ENCODE measurements at regions not wholly inside any gene's neighbourhood (a gene's known extent, or its start where the extent isn't known, plus 50 kb on each side); places are given as distances from the start of the nearest gene placed in this dataset.

DNA sequence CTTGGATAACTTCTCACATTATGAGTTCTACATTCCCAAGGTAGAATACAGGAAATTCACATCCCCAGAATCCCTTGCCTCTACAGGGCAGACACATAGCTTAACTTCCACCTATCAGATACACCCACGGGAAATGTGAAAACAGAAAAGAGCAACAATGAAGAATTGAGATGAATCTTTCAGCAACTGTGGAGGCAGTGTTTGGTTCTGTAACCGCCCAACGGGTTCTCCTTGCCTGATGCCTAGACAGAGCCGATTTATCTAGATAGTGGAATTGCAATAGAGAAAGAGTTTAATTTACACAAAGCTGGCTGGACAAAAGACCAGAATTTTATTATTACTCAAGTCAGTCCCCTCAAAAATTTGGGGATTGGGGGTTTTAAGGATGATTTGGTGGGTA lies 138.8 kb downstream of the MTPAP start:
- no peak overlapping the region for H3K4me3 Mint-ChIP-seq
- Histone ChIP-seq H2AFZ (peak overlapping the region; percentile 66; the same call in 1 of the 2 replicates), H3K4me3 (no peak overlapping the region), H3K36me3 (ENCODE audit: insufficient read depth) (no peaks in the 10 kb centered on the region), H3K27ac (ENCODE audit: low read depth) (no peak overlapping the region), H3K27me3 (ENCODE audit: insufficient read depth) (no peaks in the 10 kb centered on the region), H3K4me2 (no peak overlapping the region), H3F3A (replicated peaks; ENCODE audit: low read depth) (no peaks in the 10 kb centered on the region), H4K20me1 (replicated peaks; ENCODE audit: insufficient read depth) (no peaks in the 10 kb centered on the region), H3K4me1 (ENCODE audit: insufficient read depth) (no peaks in the 10 kb centered on the region), H3K9me2 (ENCODE audit: insufficient read depth) (no peaks in the 10 kb centered on the region), H3K79me2 (replicated peaks; ENCODE audit: insufficient read depth) (no peaks in the 10 kb centered on the region)
- H3K9me3 Mint-ChIP-seq, result no peaks in the 10 kb centered on the region
- no peak for TF ChIP-seq NANOG (IDR thresholded peaks at IDR 0.05; ENCODE audit: borderline replicate concordance)
- TF ChIP-seq, protein P1, sequence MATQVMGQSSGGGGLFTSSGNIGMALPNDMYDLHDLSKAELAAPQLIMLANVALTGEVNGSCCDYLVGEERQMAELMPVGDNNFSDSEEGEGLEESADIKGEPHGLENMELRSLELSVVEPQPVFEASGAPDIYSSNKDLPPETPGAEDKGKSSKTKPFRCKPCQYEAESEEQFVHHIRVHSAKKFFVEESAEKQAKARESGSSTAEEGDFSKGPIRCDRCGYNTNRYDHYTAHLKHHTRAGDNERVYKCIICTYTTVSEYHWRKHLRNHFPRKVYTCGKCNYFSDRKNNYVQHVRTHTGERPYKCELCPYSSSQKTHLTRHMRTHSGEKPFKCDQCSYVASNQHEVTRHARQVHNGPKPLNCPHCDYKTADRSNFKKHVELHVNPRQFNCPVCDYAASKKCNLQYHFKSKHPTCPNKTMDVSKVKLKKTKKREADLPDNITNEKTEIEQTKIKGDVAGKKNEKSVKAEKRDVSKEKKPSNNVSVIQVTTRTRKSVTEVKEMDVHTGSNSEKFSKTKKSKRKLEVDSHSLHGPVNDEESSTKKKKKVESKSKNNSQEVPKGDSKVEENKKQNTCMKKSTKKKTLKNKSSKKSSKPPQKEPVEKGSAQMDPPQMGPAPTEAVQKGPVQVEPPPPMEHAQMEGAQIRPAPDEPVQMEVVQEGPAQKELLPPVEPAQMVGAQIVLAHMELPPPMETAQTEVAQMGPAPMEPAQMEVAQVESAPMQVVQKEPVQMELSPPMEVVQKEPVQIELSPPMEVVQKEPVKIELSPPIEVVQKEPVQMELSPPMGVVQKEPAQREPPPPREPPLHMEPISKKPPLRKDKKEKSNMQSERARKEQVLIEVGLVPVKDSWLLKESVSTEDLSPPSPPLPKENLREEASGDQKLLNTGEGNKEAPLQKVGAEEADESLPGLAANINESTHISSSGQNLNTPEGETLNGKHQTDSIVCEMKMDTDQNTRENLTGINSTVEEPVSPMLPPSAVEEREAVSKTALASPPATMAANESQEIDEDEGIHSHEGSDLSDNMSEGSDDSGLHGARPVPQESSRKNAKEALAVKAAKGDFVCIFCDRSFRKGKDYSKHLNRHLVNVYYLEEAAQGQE (IDR thresholded peaks at IDR 0.05; ENCODE audit: unreplicated experiment), result no peak
- ATAC-seq, result no peak
- no peak overlapping the region for H3K27ac Mint-ChIP-seq
- no peaks in the 10 kb centered on the region for H3K27me3 Mint-ChIP-seq (ENCODE audit: insufficient read depth, low read depth, poor library complexity)
- DNase-seq (ENCODE audit: low spot score), result no peak
- H3K4me1 Mint-ChIP-seq, result no peaks in the 10 kb centered on the region
- H3K36me3 Mint-ChIP-seq (ENCODE audit: low read depth), result no peaks in the 10 kb centered on the region

DNA sequence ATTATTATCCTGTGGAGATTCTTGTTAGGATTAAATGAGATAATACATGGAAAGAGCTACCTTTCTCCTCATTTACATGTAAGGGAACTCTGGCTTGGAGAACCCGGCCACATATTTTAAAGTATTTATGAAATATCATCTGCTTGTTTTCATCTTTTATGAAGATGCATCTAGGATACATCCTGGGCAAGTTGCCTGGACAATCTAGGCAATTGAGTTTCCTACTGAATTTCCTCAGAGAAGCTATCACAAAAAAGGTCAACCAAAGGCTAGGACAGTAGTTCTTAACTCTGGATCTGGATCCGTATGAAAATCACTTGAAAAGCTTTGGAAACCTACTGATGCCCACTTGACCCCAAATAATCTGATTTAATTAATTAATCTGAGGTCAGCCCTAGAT lies 140.7 kb downstream of the MTPAP start:
- Histone ChIP-seq H3K36me3 (ENCODE audit: insufficient read depth) (peaks cover 5% of the 10 kb centered on the region; the same call in 1 of the 2 replicates), H2AFZ (no peak overlapping the region), H3F3A (replicated peaks; ENCODE audit: low read depth) (no peaks in the 10 kb centered on the region), H3K79me2 (replicated peaks; ENCODE audit: insufficient read depth) (no peaks in the 10 kb centered on the region), H3K27ac (ENCODE audit: low read depth) (no peak overlapping the region), H3K4me3 (no peak overlapping the region), H3K9me2 (ENCODE audit: insufficient read depth) (no peaks in the 10 kb centered on the region), H3K4me1 (ENCODE audit: insufficient read depth) (no peaks in the 10 kb centered on the region), H4K20me1 (replicated peaks; ENCODE audit: insufficient read depth) (no peaks in the 10 kb centered on the region), H3K27me3 (ENCODE audit: insufficient read depth) (no peaks in the 10 kb centered on the region), H3K4me2 (no peak overlapping the region)
- ATAC-seq (no peak), DNase-seq (ENCODE audit: low spot score) (no peak)
- H3K36me3 Mint-ChIP-seq (ENCODE audit: low read depth), result no peaks in the 10 kb centered on the region
- no peaks in the 10 kb centered on the region for H3K27me3 Mint-ChIP-seq (ENCODE audit: insufficient read depth, low read depth, poor library complexity)
- H3K4me1 Mint-ChIP-seq, result no peaks in the 10 kb centered on the region
- TF ChIP-seq, protein P2, sequence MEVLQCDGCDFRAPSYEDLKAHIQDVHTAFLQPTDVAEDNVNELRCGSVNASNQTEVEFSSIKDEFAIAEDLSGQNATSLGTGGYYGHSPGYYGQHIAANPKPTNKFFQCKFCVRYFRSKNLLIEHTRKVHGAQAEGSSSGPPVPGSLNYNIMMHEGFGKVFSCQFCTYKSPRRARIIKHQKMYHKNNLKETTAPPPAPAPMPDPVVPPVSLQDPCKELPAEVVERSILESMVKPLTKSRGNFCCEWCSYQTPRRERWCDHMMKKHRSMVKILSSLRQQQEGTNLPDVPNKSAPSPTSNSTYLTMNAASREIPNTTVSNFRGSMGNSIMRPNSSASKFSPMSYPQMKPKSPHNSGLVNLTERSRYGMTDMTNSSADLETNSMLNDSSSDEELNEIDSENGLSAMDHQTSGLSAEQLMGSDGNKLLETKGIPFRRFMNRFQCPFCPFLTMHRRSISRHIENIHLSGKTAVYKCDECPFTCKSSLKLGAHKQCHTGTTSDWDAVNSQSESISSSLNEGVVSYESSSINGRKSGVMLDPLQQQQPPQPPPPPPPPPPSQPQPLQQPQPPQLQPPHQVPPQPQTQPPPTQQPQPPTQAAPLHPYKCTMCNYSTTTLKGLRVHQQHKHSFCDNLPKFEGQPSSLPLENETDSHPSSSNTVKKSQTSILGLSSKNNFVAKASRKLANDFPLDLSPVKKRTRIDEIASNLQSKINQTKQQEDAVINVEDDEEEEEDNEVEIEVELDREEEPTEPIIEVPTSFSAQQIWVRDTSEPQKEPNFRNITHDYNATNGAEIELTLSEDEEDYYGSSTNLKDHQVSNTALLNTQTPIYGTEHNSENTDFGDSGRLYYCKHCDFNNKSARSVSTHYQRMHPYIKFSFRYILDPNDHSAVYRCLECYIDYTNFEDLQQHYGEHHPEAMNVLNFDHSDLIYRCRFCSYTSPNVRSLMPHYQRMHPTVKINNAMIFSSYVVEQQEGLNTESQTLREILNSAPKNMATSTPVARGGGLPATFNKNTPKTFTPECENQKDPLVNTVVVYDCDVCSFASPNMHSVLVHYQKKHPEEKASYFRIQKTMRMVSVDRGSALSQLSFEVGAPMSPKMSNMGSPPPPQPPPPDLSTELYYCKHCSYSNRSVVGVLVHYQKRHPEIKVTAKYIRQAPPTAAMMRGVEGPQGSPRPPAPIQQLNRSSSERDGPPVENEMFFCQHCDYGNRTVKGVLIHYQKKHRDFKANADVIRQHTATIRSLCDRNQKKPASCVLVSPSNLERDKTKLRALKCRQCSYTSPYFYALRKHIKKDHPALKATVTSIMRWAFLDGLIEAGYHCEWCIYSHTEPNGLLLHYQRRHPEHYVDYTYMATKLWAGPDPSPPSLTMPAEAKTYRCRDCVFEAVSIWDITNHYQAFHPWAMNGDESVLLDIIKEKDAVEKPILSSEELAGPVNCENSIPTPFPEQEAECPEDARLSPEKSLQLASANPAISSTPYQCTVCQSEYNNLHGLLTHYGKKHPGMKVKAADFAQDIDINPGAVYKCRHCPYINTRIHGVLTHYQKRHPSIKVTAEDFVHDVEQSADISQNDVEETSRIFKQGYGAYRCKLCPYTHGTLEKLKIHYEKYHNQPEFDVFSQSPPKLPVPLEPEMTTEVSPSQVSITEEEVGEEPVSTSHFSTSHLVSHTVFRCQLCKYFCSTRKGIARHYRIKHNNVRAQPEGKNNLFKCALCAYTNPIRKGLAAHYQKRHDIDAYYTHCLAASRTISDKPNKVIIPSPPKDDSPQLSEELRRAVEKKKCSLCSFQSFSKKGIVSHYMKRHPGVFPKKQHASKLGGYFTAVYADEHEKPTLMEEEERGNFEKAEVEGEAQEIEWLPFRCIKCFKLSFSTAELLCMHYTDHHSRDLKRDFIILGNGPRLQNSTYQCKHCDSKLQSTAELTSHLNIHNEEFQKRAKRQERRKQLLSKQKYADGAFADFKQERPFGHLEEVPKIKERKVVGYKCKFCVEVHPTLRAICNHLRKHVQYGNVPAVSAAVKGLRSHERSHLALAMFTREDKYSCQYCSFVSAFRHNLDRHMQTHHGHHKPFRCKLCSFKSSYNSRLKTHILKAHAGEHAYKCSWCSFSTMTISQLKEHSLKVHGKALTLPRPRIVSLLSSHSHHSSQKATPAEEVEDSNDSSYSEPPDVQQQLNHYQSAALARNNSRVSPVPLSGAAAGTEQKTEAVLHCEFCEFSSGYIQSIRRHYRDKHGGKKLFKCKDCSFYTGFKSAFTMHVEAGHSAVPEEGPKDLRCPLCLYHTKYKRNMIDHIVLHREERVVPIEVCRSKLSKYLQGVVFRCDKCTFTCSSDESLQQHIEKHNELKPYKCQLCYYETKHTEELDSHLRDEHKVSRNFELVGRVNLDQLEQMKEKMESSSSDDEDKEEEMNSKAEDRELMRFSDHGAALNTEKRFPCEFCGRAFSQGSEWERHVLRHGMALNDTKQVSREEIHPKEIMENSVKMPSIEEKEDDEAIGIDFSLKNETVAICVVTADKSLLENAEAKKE (CRISPR knock-in tag; IDR thresholded peaks at IDR 0.05), result no peak
- TF ChIP-seq JUNB (IDR thresholded peaks at IDR 0.05; ENCODE audit: unreplicated experiment) (no peak), POLR2AphosphoS5 (IDR thresholded peaks at IDR 0.05; ENCODE audit: low read depth) (no peak)
- H3K9me3 Mint-ChIP-seq, result peaks cover 9% of the 10 kb centered on the region; the same call in 2 of the 3 replicates
- no peak overlapping the region for H3K27ac Mint-ChIP-seq
- no peak overlapping the region for H3K4me3 Mint-ChIP-seq

Measured in GM23338 (cell line).